SK-N-SH (cell line): ENCODE measurements at regions not wholly inside any gene's neighbourhood (a gene's known extent, or its start where the extent isn't known, plus 50 kb on each side); places are given as distances from the start of the nearest gene placed in this dataset.

Source experiments
- CTCF ChIA-PET: fragments of 300-600, 350-600 bp; formaldehyde crosslinking; extraction: SDS; loops from one replicate; lab custom pipeline; 2021; lab: Yijun Ruan, JAX
- POLR2A ChIA-PET: fragments of 350-600 bp; sonication (Branson Sonifier 250); formaldehyde crosslinking; extraction: SDS; loops from one replicate; lab custom pipeline; 2020; ENCODE audit warnings: antibody characterized with exemption, inconsistent platforms; lab: Yijun Ruan, JAX
- DNase-seq: peaks from one replicate; pipeline ENCODE4 v3.0.0; 2012
- H2AFZ ChIP-seq: fragments of 200-600 bp; sonication (generic); 2 replicates; pipeline ENCODE4 v1.8.1; 2016; ENCODE audit warnings: antibody characterized with exemption, mild to moderate bottlenecking, low read depth
- H3F3A ChIP-seq: fragments of 200-600 bp; sonication (generic); replicated peaks from 2 replicates; pipeline ENCODE3; 2016; ENCODE audit warnings: antibody characterized with exemption, mild to moderate bottlenecking; ENCODE audit not compliant: insufficient read depth
- H3K27ac ChIP-seq, 2 experiments: fragments of 200-500 bp in 1 of 2; fragments of 200-600 bp in 1 of 2; sonication (Bioruptor generic) in 1 of 2; sonication (generic), shearing (Covaris generic) in 1 of 2; 2 replicates each; pipeline versions ENCODE4 v1.5.1 to v1.6.1; 2014 to 2016; ENCODE audit warnings: low read depth in 2 of 2, inconsistent platforms in 1 of 2, low read length in 1 of 2, mild to moderate bottlenecking in 1 of 2, mixed read lengths in 1 of 2
- H3K27me3 ChIP-seq: fragments of 200-600 bp; sonication (generic), shearing (Covaris generic); 2 replicates; pipeline ENCODE4 v1.6.1; 2016; ENCODE audit warnings: mixed run types; ENCODE audit not compliant: insufficient read depth
- H3K36me3 ChIP-seq, 2 experiments: fragments of 200-500 bp in 1 of 2; fragments of 200-600 bp in 1 of 2; sonication (Bioruptor generic) in 1 of 2; sonication (generic) in 1 of 2; replicated peaks in 1 of 2; 2 replicates each; pipeline versions ENCODE3 to v1.5.1; 2014 to 2016; ENCODE audit warnings: low read length in 1 of 2, mild to moderate bottlenecking in 1 of 2; ENCODE audit not compliant: insufficient read depth in 2 of 2, control insufficient read depth in 1 of 2
- H3K4me1 ChIP-seq, 2 experiments: fragments of 200-500 bp in 1 of 2; fragments of 200-600 bp in 1 of 2; sonication (Bioruptor generic) in 1 of 2; sonication (generic), shearing (Covaris generic) in 1 of 2; 2 replicates each; pipeline versions ENCODE4 v1.5.1 to v1.6.1; 2014 to 2016; ENCODE audit warnings: low read depth in 1 of 2, low read length in 1 of 2, mixed run types in 1 of 2; ENCODE audit not compliant: insufficient read depth in 2 of 2, control insufficient read depth in 1 of 2
- H3K4me2 ChIP-seq: fragments of 200-600 bp; sonication (generic), shearing (Covaris generic); 2 replicates; pipeline ENCODE4 v1.6.1; 2017; ENCODE audit warnings: mixed run types
- H3K4me3 ChIP-seq, 2 experiments: fragments of 200-500 bp in 1 of 2; fragments of 200-600 bp in 1 of 2; sonication (Bioruptor generic) in 1 of 2; sonication (generic), shearing (Covaris generic) in 1 of 2; 2 replicates each; pipeline versions ENCODE4 v1.5.1 to v1.8.1; 2014 to 2016; ENCODE audit warnings: low read depth in 2 of 2, inconsistent platforms in 1 of 2, low read length in 1 of 2, mild to moderate bottlenecking in 1 of 2, mixed read lengths in 1 of 2, moderate library complexity in 1 of 2
- H3K79me2 ChIP-seq: fragments of 200-600 bp; sonication (generic); 2 replicates; pipeline ENCODE4 v1.8.1; 2017; ENCODE audit warnings: mild to moderate bottlenecking; ENCODE audit not compliant: insufficient read depth
- H3K9ac ChIP-seq: fragments of 200-600 bp; sonication (generic); 2 replicates; pipeline ENCODE4 v1.6.1; 2017; ENCODE audit warnings: mixed run types
- H3K9me2 ChIP-seq: fragments of 200-600 bp; sonication (generic); 2 replicates; pipeline ENCODE4 v1.6.1; 2017; ENCODE audit warnings: mixed run types
- H3K9me3 ChIP-seq: fragments of 200-600 bp; sonication (generic); 2 replicates; pipeline ENCODE4 v1.6.1; 2017; ENCODE audit warnings: mixed run types, mild to moderate bottlenecking, moderate library complexity
- H4K20me1 ChIP-seq: fragments of 200-600 bp; sonication (generic); 2 replicates; pipeline ENCODE4 v1.6.1; 2017; ENCODE audit warnings: mild to moderate bottlenecking, mixed run types; ENCODE audit not compliant: insufficient read depth
- FOSL2 ChIP-seq: IDR thresholded peaks from 2 replicates; pipeline ENCODE4 v1.4.0; 2012; ENCODE audit warnings: low read depth, mild to moderate bottlenecking, moderate library complexity, borderline replicate concordance
- FOXJ3 ChIP-seq: sonication (generic); formaldehyde crosslinking; IDR thresholded peaks from 2 replicates; pipeline ENCODE4 v1.5.1; 2020; ENCODE audit warnings: mild to moderate bottlenecking, missing genetic modification reagents
- GABPA ChIP-seq: IDR thresholded peaks from 2 replicates; pipeline ENCODE4 v1.4.0; 2012; ENCODE audit warnings: low read depth, mild to moderate bottlenecking
- MEF2A ChIP-seq: IDR thresholded peaks from 2 replicates; pipeline ENCODE4 v1.4.0; 2012; ENCODE audit warnings: low read depth, borderline replicate concordance
- MXI1 ChIP-seq: IDR thresholded peaks from 2 replicates; pipeline ENCODE4 v1.6.1; 2012; ENCODE audit warnings: mild to moderate bottlenecking, low read depth, low read length, improper control_type of control experiment
- NRF1 ChIP-seq: IDR thresholded peaks from 2 replicates; pipeline ENCODE4 v1.6.1; 2012; ENCODE audit warnings: low read depth, mild to moderate bottlenecking, low read length
- PBX3 ChIP-seq: IDR thresholded peaks from 2 replicates; pipeline ENCODE4; 2012
- RAD21 ChIP-seq: IDR thresholded peaks from 2 replicates; pipeline ENCODE4 v1.6.1; 2012; ENCODE audit warnings: mild to moderate bottlenecking, low read length
- RCOR1 ChIP-seq: fragments of 150-350 bp; IDR thresholded peaks from 2 replicates; pipeline ENCODE4 v1.6.1; 2017; ENCODE audit warnings: antibody characterized with exemption, low read length
- REST ChIP-seq: IDR thresholded peaks from 2 replicates; pipeline ENCODE4 v1.6.1; 2012; ENCODE audit warnings: mild to moderate bottlenecking, low read depth, low read length, moderate library complexity
- RXRA ChIP-seq: IDR thresholded peaks from 2 replicates; pipeline ENCODE4 v1.4.0; 2012; ENCODE audit warnings: low read depth, mild to moderate bottlenecking, borderline replicate concordance
- SIN3A ChIP-seq: IDR thresholded peaks from 2 replicates; pipeline ENCODE4 v1.6.1; 2012; ENCODE audit warnings: low read depth, mild to moderate bottlenecking, low read length, moderate library complexity, borderline replicate concordance
- SMC3 ChIP-seq: IDR thresholded peaks from 2 replicates; pipeline ENCODE4 v1.6.1; 2012; ENCODE audit warnings: low read depth, low read length, improper control_type of control experiment
- TAF1 ChIP-seq: IDR thresholded peaks from 2 replicates; pipeline ENCODE4 v1.6.1; 2012; ENCODE audit warnings: low read depth, mild to moderate bottlenecking, low read length, moderate library complexity, borderline replicate concordance
- TCF12 ChIP-seq: IDR thresholded peaks from 2 replicates; pipeline ENCODE4 v1.4.0; 2012
- USF1 ChIP-seq: IDR thresholded peaks from 2 replicates; pipeline ENCODE4 v1.4.0; 2012; ENCODE audit warnings: low read depth, borderline replicate concordance
- WGBS: methylation state at CpG from one replicate; pipeline ENCODE4 v1.1.6; 2017; ENCODE audit warnings: low lambda C conversion rate; 5-methylcytosine and 5-hydroxymethylcytosine counted together
- TF ChIP-seq, protein P1 (sequence below): IDR thresholded peaks from 2 replicates; pipeline ENCODE4 v1.4.0; 2012; ENCODE audit warnings: low read depth

DNA sequence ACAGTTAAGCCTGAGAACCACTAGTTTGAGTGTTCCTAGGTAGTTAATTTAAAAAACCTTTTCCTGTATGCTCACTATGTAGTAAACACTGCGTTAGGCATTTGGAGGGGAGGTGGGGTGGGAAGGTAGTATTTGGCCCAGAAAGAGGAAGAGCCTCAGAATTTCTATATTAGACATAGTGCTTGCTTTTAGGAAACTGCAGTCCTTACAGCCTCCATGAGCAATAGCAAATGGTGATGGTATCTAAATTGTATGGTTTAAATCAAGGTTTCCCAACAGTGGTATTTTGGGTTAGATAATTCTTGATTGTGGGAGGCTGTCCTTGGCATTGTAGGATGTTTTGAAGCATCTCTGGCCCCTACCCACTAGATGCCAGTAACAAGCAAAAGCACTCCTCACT lies 61.5 kb upstream of the RIPOR2 start:
- no peaks in the 10 kb centered on the region for H3F3A ChIP-seq
- WGBS: 85% methylated on average over 1 of the region's 1 CpG
- CTCF ChIA-PET: no interaction called here

GRCh38 chr6:24997905-24998304 lies 62.1 kb upstream of the RIPOR2 start:
- no peak overlapping the region for H3K4me3 ChIP-seq
- no peak overlapping the region for H3K27ac ChIP-seq
- CTCF ChIA-PET: no interaction called here
- H3K36me3 ChIP-seq: no peaks in the 10 kb centered on the region
- H3K79me2 ChIP-seq: no peaks in the 10 kb centered on the region
- H3K4me1 ChIP-seq: no peaks in the 10 kb centered on the region; a peak in 1 of 4 replicates
- H3K27me3 ChIP-seq: no peaks in the 10 kb centered on the region
- WGBS: 86% methylated on average over 3 of the region's 3 CpGs
- no peak for TF ChIP-seq FOSL2
- TF ChIP-seq GABPA: no peak
- no peak for TF ChIP-seq SMC3
- no peak for TF ChIP-seq RAD21
- H3K9me2 ChIP-seq: no peaks in the 10 kb centered on the region
- H3K9ac ChIP-seq: no peak overlapping the region
- no peaks in the 10 kb centered on the region for H4K20me1 ChIP-seq
- no peak overlapping the region for H3K4me2 ChIP-seq
- POLR2A ChIA-PET: no interaction called here
- no peaks in the 10 kb centered on the region for H3F3A ChIP-seq
- no peak for DNase-seq
- H3K9me3 ChIP-seq: peaks cover 2% of the 10 kb centered on the region; the same call in 1 of the 2 replicates
- H2AFZ ChIP-seq: no peak overlapping the region

More for the DNA sequence above, 61.5 kb upstream of the RIPOR2 start:
- H3K4me1 ChIP-seq: no peaks in the 10 kb centered on the region; a peak in 1 of 4 replicates
- H3K4me2 ChIP-seq: no peak overlapping the region
- no peaks in the 10 kb centered on the region for H3K79me2 ChIP-seq
- H3K36me3 ChIP-seq: no peaks in the 10 kb centered on the region
- H3K27me3 ChIP-seq: no peaks in the 10 kb centered on the region
- no peak for DNase-seq
- no peaks in the 10 kb centered on the region for H3K9me2 ChIP-seq
- H4K20me1 ChIP-seq: no peaks in the 10 kb centered on the region
- no peak overlapping the region for H3K27ac ChIP-seq
- peaks cover 6% of the 10 kb centered on the region for H3K9me3 ChIP-seq
- H2AFZ ChIP-seq: no peak overlapping the region
- no peak overlapping the region for H3K4me3 ChIP-seq
- POLR2A ChIA-PET: no interaction called here
- no peak overlapping the region for H3K9ac ChIP-seq
- no peak for TF ChIP-seq FOXJ3
- TF ChIP-seq USF1: no peak
- no peak for TF ChIP-seq RXRA
- no peak for TF ChIP-seq SIN3A
- TF ChIP-seq RCOR1: no peak
- TF ChIP-seq TAF1: no peak
- no peak for TF ChIP-seq TCF12
- TF ChIP-seq RAD21: no peak

GRCh38 chr6:25002326-25003091 lies 66.7 kb upstream of the RIPOR2 start:
- POLR2A ChIA-PET: no interaction called here
- CTCF ChIA-PET: interaction anchor here (1.9 kb wide), 1 partner anchor 11 kb away, joined by 8 read pairs; no protein-coding TSS in a partner anchor
- no peaks in the 10 kb centered on the region for H3K79me2 ChIP-seq
- H3K27ac ChIP-seq: no peak overlapping the region
- no peaks in the 10 kb centered on the region for H3K36me3 ChIP-seq
- DNase-seq: no peak
- no peak overlapping the region for H3K4me3 ChIP-seq
- H3K9me2 ChIP-seq: no peaks in the 10 kb centered on the region
- peaks cover 0 to 7% of the 10 kb centered on the region in 2 experiments; a peak in 2 of 4 replicates for H3K4me1 ChIP-seq
- no peaks in the 10 kb centered on the region for H3K27me3 ChIP-seq
- no peak overlapping the region for H3K4me2 ChIP-seq
- no peaks in the 10 kb centered on the region for H3K9me3 ChIP-seq
- WGBS: 75% methylated on average over 11 of the region's 11 CpGs
- no peaks in the 10 kb centered on the region for H3F3A ChIP-seq
- TF ChIP-seq REST (no peak), MXI1 (no peak), PBX3 (no peak), MEF2A (no peak), FOSL2 (no peak), NRF1 (no peak), RCOR1 (no peak)
- TF ChIP-seq, protein P1, sequence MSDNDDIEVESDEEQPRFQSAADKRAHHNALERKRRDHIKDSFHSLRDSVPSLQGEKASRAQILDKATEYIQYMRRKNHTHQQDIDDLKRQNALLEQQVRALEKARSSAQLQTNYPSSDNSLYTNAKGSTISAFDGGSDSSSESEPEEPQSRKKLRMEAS: no peak
- TF ChIP-seq, all 33 proteins: peak for 0
- H4K20me1 ChIP-seq: no peaks in the 10 kb centered on the region
- H3K9ac ChIP-seq: no peak overlapping the region
- H2AFZ ChIP-seq: no peak overlapping the region
